OCI-LY1 (cell line): ENCODE measurements at regions not wholly inside any gene's neighbourhood (a gene's known extent, or its start where the extent isn't known, plus 50 kb on each side); places are given as distances from the start of the nearest gene placed in this dataset.

Experiments
- CTCF ChIP-seq: fragments of 200-600 bp; sonication (generic), shearing (Covaris generic); IDR thresholded peaks from 2 replicates; pipeline ENCODE4 v1.5.1; 2017; ENCODE audit warnings: mild to moderate bottlenecking, antibody characterized with exemption, low read length, moderate library complexity, mixed read lengths
- EZH2 ChIP-seq: fragments of 200-600 bp; sonication (generic), shearing (Covaris generic); IDR thresholded peaks from 2 replicates; pipeline ENCODE4 v1.8.0; 2017; ENCODE audit warnings: borderline replicate concordance, mixed run types, mild to moderate bottlenecking, antibody characterized with exemption, low read length, moderate library complexity, mixed read lengths

DNA sequence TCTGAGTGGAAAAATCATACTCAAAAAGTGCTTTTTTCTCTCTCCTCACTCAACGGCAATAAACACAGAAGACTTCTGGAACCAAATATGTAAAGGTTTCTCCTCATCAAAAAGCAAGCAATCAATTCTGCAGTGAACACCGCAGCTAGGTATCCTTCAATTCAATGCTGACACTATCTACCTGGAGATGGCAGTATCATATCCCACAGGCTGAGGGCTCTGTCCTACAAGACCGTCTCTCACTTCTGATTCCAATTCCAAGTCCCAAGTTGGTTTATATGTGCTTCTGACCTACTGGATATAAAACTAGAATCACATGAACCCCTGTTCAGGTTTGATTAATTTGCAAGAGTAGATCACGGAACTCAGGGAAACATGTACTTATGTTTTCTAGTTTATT lies 59.7 kb upstream of the LUZP2 start:
- no peak for TF ChIP-seq CTCF
- TF ChIP-seq EZH2 = no peak
